GM18868 (cell line): ENCODE measurements at regions not wholly inside any gene's neighbourhood (a gene's known extent, or its start where the extent isn't known, plus 50 kb on each side); places are given as distances from the start of the nearest gene placed in this dataset.

ENCODE experiments used
- ATAC-seq: cut with Tn5 transposase; IDR thresholded peaks from one replicate; pipeline ENCODE4 v1.9.1; 2021; ENCODE audit warnings: mild to moderate bottlenecking, moderate library complexity; ENCODE audit not compliant: unreplicated experiment

DNA sequence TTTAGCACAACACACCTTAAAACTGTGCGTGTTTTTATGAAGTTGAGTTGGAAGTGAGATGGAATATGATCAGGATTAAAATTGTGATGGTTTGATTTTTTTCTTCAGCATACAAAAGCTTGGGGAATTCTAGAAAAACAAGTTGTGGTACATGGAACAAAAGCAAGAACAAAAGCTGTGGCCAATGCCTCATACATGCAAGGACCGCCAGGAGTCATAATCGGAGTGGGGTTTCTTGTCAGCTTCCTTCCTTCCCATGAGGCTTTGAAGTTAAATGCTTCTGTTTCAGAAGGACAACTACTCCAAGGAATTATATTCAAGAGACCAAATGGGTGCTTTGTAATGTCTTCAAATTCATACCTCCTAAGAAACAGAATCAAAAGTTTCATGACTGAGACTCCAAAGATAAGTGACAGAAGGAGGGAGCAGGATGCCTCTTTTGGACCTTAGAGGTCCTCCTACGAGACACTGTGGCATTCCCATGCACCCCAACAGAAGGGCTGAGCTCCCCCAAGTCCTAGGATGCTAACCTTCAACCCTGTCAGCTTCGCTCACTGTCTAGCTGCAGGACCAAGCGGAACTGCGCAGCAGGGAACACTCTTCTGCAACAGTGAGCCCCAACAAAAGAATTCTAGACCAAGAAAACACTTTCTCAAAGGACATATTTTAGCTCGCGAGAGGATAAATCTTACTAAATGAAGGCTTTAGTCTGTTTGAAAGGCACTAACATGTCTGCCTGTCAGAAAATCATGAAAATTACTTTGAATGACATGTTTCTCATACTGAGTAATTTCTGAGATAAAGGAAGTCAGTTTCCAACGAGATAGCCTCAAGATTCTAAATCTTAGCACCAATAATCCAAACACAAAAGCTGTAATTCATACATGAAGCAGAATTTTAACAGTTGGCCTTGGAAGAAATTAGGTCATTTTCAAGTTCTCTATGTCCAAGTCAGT, 108.5 kb upstream of the NHSL1 start:
- ATAC-seq, result no peak

DNA sequence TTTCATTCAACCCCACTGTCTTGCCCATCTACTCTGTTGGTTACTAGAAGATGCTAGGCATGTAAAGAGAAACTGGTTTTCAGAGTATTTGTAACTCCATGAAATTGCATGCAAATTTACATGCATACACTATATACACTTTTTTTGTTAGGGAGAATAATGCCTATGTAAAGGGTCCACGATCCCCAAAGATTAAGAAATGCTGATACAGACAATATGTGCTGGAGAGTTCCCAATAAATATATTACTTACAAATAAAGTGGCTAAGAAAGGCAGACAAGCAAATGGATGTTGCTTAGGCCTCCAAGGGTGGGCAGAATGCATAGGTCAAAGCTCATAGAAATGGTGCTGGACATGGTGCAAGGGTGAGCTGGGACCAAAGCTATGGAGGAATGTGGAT, 109.6 kb upstream of the NHSL1 start:
- ATAC-seq, result no peak

DNA sequence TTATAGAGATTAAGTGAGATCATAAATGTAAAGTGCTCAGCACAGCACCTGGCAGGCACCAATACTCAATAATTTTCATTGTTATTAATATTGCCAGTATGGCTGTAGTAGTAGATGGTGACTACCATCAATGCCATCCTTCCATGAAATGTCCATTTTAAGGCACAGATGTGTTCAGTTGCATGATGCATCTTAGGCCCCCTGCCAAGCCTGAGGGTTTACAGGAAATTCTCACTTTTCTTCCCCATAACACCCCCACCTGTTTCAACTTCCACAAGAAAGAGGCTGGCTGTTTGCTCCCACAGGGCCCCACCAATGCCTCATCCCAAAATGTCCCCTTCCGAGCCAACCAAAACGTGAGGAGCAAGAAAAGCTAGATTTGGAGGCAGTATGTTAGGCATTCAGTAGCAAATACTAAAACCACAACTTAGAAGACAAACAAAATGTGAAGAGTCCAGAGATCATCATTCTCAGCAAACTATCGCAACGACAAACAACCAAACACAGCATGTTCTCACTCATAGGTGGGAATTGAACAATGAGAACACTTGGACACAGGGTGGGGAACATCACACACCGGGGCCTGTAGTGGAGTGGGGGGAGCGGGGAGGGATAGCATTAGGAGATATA, 110.6 kb upstream of the NHSL1 start:
- no peak for ATAC-seq

DNA sequence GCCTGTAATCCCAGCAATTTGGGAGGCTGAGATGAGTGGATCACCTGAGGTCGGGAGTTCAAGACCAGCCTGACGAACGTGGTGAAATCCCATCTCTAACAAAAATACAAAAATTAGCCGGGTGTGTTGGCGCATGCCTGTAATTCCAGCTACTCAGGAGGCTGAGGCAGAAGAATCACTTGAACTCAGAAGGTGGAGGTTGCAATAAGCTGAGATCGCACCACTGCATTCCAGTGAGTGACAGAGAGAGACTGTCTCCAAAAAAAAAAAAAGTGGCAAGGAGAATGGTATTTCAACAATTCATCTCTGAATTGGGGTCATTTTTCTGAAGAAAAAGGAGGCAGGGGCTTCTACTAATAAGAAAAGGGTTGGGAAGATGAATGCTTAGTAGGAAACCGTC, 111.5 kb upstream of the NHSL1 start:
- ATAC-seq, result no peak

DNA sequence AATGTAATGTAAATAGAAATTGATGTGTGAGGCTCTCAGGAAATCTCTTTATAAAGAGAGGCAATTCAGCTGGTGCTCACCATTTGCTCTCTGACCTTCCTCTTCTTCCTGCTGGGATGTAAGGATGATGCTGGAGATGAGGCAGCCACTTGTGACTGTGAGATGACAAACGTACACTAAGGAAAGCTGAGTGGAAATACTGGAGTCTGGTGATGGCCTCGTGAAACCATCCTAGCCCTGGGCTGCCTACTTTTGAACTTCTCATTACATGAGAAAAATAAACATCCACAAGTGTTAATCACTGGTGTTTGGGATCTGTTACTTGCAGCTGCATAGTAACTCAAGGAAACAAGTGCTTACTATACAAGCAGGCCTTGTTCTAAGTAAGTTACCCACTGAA, 114.9 kb upstream of the NHSL1 start:
- ATAC-seq, result no peak

DNA sequence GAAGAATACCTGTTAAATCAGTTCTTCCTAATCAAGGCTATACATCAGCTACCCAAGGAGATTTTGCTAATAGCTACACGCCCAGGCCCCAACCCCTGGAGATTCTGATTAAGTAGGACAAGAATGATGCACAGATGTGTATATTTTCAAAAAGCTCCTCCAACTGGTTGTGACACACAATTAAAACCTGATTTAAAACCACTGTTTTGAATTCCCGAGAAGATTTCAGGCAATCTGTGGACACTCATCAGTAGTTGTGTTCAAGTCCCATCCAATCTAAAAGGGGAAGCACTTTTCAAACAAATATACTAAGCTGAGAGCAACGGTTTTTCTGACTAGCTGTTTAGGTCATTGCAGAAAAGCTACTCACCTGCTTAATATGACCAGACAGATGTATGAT, 118.9 kb upstream of the NHSL1 start:
- no peak for ATAC-seq

DNA sequence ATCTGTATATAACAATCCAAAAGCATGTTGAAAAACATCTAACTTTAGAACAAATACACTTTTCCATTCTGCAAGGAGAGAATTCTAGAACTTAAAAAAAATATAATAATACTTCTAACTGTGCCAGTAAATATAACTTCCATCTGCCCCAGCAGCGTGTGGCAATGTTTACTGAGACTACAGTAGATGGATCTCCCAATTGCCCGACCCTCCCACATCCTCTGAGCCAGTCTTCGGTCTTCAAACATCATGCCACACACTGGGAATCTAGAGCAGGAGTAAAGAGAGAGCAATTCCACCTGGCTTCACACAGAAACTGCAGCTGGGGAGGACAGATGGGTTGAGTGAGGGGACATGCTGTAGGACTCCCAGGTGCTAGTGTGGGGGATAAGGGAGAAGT, 121.3 kb upstream of the NHSL1 start:
- ATAC-seq, result no peak

DNA sequence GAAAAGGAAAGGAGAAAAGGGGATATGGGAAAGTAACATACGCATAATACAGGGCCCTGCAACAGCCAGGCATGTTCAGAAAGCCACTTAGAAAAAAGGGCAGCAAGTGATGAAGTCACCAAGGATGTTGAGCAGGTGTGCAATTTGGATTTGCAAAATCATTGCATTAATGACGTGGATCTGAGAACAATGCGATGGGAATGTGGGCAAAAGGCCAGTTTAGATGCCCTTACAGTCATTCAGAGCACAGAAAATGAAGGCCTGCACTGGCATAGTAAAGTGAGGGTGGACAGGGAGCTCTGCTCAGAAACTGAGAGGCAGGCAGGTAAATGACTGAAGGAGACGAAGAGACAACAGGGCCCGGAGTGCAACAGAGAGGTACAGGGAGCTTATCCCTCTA, 123.7 kb upstream of the NHSL1 start:
- ATAC-seq, result no peak

DNA sequence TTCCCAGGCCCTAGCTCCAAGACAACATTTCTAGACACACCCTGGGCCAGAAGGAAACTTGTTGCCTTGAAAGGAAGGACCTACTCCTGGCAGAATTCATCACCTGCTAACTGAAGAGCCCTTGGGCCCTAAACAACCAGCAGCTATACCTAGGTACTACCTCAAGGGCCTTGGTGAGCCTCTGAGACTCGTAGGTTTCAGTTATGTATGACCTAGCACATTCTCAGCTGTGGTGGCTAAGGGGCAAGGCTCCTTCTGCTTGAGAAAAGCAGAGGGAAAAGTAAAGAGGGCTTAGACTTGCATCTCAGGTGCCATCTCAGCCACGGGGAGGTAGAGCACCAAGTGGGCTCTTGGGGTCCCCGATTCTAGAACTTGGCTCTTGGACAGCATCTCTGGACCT, 132.3 kb upstream of the NHSL1 start:
- ATAC-seq, result no peak

DNA sequence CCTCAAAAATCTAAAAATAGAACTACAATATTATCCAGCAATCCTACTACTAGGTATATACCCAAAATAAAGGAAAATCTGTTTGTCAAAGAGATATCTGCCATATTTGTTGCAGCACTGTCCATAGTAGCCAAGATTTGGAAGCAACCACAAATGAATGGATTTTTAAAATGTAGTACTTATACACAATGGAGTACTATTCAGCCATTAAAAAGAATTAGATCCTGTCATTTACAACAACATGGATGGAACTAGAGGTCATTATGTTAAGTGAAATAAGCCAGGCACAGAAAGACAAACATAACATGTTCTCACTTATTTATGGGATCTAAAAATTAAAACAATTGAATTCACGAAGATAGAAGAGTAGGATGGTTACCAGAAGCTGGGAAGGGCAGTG, 135.7 kb upstream of the CCDC28A start:
- no peak for ATAC-seq

DNA sequence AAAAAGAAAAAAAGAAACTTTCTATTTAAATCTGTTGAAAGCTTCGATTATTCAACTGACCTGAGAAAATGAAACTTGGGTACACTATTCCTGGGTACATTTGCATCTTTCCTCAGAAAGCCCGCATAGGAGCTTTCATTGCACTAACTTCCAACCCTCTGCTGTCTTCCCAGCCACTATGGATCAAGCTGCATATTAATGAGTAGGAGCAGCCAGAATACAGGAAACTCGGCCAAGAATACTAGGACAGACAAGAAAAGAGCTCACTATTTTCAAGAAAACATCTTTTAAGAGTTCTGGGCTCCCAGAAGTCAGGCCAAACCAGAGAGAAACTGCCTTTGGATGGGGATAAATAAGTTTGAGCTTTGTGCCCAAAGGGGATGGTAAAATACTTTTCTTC, 135.0 kb upstream of the CCDC28A start:
- no peak for ATAC-seq

DNA sequence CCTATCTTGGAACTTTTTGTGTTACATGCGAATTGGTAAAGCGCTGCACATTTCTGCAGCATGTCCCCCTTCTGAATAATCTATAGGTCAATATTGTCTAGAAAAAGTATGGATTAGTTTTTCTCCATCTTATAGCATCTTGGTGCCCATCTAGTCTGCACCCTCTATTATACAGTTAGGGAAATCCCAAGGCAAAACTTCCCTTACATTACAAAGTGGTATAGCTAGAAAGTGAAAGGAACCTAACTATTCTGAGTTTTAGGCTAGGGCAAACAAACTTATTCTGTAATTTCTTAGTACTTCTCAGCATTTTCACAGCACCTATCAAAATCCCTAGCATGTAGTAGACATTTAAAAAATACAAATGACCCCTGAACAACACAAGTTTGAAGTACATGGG, 133.5 kb upstream of the CCDC28A start:
- ATAC-seq, result peak; percentile 96

DNA sequence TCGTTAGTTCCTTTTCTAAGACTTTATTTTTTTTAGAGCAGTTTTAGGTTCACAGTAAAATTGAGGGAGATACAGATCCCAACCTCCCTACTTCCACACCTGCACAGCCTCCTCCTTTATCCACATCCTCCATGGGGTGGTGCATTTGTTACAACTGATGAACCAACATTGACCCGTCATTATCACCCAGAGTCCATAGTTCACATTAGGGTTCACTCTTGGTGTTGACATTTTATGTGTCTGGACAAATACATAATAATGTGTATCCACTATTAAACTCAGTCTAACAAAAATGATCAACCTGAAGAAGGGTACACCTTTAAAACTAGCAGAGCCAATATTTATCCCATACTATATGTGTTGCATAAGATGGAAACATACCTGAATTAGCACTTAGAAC, 130.4 kb upstream of the CCDC28A start:
- no peak for ATAC-seq

DNA sequence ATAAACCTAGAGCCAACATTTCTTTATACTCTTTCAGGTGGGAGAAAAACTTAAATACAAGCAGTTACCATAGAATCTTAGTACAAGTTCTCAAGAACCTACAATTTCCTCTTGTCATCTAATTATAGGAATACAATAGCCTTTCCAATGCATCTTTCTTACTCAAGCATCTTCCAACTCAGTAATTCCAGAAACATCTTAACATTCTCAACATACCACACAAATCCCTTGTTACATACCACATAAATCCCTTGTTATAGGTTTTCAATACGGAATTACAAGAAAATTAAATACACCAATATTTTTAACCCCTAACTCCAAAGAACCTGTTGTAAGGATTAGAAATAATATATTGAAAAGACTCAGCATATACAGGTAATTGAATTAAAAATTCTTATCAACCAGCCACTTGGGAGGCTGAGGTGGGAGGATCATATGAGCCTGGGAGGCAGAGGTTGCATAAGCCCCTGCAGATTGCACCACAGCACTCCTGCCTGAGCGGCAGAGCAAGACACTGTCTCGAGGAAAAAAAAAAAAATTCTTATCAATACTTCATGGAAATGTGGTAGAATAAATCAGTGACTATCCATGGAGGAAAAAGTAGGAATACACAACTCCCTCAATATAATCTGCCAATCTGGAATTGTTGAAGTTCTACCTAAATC, 127.5 kb upstream of the CCDC28A start:
- ATAC-seq, result no peak

DNA sequence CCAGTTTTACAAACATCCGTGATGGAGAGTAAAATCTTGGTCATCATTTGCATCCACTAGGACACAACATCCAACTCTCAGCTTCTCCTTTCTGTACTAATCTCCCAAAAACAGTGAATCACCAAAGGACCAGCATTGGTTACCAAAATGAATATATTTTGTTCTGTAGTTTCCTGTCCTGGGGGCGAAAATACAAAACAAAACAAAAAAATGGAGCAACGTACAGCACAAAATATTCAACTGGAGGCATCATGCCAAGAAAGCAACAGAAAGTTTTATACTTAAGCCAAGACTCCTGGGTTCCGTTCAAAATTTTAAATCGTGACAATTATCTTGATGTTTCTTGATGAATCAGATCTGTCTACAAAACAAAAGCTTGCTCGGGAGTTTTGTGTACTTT, 126.6 kb upstream of the CCDC28A start:
- no peak for ATAC-seq

DNA sequence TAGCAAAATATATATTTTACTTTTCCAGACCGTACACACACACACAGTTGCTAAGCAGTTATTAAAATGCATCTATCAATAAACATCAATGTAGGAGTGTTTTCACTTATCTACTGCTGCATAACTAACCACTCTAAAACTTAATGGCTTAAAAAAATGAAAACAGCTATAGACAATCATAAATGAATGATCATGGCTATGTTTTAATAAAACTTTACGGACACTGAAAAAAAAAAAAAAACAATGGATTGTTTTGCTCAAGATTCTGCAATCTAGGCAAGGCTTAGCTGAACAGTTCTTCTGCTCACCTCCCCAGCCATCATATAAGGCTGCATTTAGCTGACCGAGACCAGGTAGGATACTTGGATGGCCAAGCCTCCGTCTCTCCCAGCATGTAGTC, 125.4 kb upstream of the CCDC28A start:
- ATAC-seq, result no peak

DNA sequence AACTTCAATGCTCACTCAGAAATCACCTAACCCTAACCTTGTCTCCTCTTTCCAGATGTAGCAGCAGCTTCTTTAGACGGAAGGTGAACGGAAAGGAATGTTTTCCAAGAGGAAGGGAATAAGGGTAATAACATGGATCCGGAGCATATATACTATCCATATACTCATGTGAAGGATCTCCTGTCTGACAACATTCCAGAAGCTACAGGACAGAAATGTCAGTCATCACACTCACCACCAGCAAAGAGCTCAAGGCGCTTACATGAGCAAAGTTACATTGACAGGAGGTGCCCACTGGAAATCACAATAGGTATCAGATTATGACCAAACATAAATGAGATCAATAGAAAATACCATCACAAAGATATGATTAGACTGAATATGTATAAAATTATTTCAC, 122.1 kb upstream of the CCDC28A start:
- no peak for ATAC-seq

DNA sequence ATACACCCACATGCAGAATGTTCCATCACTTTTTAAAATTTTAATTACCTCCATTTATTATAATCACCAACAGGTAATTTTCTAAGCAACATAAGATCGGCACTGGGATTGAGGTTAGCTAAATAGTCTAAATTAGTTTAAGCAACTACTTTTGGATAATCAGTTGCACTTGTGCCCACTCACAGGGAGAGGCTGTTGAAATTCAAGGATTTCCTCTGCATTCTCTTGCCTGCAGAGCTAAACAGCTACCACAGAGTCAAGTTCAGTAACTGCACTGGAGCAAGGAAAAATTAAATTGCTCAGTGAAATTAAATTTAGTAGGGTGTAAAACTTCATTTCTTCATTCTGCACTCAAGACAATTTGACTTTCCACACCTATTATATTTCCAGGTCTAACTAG, 120.7 kb upstream of the CCDC28A start:
- ATAC-seq, result no peak

DNA sequence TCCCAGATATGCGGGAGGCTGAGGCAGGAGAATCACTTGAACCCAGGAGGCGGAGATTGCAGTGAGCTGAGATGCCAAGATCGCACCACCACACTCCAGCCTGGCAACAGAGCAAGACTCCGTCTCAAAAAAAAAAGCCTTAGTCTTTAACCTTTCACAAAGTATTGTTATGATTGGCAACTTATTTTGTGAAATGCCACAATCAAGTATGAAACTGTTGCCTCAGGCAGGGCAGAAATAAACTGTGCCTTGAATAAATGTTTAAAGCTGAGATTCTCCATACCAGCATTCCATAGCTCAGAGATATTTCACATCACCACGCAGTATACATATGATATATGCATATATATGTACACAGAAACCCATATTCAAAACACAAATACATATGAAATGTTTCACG, 120.1 kb upstream of the CCDC28A start:
- no peak for ATAC-seq

DNA sequence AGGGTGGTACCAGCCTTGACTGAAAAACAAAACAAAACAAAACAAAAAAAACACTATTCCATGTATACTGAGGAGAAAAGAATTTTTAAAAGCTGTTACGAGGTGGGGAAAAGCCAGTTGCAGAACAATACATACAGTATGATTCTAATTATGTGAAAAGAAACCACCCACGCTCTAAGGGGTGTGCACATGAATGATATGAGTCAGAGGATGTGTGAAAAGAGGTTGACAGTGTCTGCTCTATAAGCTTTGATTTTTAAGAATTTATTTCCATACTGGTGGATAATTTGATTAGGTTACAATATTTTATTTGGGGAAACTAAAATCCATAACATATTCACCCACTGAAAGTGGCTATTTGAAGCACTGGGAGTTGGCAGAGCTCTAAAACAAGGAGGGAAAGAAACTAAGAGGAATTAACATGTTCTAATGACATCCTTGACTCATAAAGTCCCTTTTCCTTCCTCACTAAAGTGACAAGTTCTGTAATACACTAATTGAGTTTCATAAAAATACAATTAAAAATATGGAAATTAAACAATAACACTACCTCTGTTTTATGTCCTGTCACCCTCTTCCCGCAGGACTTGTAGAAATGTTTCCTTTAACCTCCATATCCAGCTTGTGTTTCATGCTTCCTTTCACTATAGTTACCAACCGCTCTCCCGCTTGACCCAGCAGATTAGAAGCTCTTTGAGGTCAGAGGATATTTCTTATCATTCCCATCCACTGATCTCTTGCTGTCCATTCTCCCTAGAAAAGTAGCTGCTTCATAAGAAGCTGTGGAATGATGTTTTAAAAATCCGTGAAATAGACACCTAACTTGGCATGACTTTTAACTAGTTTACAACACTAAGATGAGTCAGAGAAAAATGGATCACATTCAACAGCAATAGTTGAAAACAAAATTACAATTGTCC, 118.6 kb upstream of the CCDC28A start:
- peak; percentile 100 for ATAC-seq

DNA sequence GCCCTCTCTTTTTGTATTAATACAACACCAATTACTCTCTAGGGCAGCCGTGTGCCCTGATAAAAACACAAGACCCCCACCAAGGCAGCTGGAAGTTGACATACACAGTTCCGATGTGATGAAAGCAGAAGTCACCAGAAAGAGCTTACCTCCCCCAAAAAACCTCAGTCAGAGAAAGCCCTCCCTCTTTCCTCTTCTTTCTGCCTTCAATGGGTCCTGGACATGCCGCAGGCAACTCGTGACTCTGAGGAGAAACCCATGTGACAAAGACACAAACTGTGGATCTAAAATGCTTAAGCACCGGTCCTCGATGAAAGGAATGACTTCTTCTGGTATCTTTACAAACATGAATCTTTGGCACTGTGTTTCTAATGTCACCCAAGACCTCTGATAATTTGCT, 117.7 kb upstream of the CCDC28A start:
- ATAC-seq, result no peak
